Germinal center (tissue), 1 donor: ENCODE measurements at regions not wholly inside any gene's neighbourhood (a gene's known extent, or its start where the extent isn't known, plus 50 kb on each side); places are given as distances from the start of the nearest gene placed in this dataset.
"Not testable (repeated sequence)": the region's sequence is repeated elsewhere in the genome, so short reads cannot be mapped to it uniquely, and the experiment has no call there.

Experiments
- DNase-seq: peaks from one replicate; pipeline ENCODE4 v3.0.0; 2012; ENCODE audit warnings: mixed read lengths, low spot score

GRCh38 chr4:31370866-31371465, 650.8 kb downstream of the PCDH7 start:
- DNase-seq: peak; percentile 8

DNA sequence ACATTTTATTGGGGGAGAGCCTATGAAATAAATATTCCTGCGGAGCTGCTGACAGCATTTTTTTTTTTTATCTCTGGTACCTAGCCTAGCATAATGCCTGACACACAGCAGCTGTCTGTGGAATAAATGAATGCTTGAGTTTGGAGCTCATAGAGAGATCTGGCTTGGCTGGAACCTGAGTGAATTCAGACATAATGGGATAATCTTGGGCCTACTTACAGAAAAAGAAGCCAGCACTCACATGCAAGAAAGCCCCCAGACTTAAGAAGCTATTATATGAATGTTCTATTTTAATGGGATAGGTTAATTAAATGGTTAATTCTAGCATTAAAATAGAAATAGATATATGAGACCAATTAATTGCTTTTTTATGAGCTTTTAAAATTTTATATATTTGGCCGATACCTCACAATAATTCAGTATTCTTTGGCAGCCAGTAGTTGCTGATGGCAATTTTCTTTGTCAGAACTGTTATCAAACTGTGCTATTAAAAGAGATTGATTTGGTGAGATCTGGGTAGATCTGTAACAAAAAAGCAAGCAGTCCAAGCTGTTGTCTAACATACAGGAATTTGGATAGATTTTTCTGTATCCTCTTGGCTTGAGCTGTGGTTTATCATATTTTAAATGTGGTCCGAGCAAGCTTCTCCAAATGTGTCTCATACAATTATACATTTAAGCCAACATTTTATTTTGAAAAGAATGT, 654.2 kb downstream of the PCDH7 start:
- no peak for DNase-seq

GRCh38 chr4:31375936-31376335, 655.8 kb downstream of the PCDH7 start:
- DNase-seq: no peak

- no peak for DNase-seq
These were observed 659.2 kb downstream of the PCDH7 start for GRCh38 chr4:31379364-31379763.

GRCh38 chr4:31383767-31384166, 663.6 kb downstream of the PCDH7 start:
- no peak for DNase-seq

DNA sequence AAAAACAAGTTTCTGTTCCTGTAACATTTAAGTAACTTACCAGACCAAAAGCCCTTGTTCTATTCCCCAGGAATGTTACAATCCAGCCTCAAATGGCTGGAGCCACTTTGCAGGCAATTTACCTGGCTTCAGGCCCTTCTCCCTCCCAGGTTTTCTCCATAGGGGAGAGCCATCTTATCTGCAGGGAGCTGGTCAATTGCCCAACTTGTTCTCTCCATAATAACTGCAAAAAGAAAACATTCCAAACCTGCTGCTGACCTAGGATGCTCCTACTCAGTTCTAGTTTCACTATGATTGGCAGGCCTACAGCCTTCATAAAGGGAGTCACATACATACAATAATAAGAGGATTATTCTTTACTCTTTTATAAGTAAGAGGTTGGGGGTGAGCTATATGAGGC, 670.7 kb downstream of the PCDH7 start:
- DNase-seq: no peak

DNA sequence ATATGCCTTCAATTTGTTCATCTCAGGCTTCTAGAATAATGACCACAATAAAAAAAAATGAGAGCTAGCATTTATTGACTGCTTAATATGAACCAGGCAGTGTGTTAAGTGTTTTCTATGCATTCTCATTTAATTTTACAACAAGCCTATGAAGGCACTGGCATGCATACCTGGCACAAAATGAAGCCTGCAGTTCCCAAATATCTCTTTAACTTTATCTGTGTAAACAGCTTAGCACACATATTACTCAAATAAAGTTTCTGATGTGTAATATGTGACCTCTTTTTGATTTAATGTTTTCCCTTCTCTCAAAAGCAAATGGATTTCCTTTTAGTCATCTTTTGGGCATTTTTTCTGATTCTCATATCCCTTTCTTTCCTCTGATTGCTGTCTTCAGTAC, 671.8 kb downstream of the PCDH7 start:
- no peak for DNase-seq

DNA sequence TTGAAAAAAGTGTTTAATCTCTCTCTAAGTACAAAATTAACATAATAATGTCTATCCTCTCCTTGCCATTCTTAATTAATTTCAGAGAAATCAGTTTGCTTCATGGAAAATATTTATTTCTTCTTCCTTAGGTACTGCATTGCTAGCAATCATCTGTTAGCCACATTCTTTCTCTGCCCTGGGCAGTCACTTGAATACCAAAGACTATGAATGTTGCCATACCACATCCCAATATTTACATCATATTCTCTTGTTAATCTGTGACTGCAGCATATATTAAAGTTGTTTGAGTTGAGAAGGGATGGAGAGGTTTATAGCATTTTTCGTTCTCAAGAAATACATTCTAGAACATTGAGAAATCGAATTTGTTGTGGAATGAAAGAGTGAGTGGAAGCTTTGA, 672.8 kb downstream of the PCDH7 start:
- no peak for DNase-seq

- DNase-seq: no peak
These were observed 688.0 kb downstream of the PCDH7 start for GRCh38 chr4:31408121-31408520.

GRCh38 chr4:31411565-31411964, 691.4 kb downstream of the PCDH7 start:
- no peak for DNase-seq

DNA sequence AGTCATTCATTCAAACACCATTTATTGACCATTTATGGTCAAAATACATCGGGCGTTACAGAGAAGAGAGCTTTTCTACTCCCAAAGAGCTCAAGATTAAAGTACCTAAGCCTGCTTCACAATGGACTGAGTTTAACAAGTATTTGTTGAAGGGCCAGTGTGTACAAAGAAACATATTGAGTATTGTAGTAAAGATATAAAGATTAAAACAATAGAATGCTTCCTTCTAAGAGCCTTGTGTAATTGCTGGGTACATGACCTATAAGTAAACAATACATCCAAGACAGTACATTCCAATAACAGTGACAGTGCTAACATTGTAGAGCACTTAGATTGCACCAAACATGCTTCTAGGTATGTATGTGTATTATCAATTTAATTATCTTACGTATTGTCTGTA, 695.5 kb downstream of the PCDH7 start:
- DNase-seq: no peak

- DNase-seq: no peak
These were observed 696.3 kb downstream of the PCDH7 start for GRCh38 chr4:31416498-31416897.

DNA sequence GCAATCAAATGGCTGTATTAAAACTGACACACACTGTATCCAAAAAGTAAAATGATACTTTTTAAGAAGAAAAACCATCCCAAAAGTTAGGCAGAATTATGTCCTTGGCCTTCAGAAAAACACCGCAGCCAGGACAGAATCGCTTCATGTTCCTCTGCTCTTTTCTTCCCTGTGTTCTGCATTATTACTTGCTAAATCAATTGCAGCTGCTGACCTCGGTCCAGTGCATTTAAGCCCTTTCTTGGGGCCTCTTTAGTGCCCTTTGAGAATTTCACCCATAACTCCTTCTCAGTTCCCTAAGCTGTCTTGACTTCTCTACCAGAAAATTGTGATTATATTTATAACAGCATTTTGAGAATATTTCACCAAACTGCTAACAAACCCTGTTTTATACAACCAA, 696.9 kb downstream of the PCDH7 start:
- no peak for DNase-seq

DNA sequence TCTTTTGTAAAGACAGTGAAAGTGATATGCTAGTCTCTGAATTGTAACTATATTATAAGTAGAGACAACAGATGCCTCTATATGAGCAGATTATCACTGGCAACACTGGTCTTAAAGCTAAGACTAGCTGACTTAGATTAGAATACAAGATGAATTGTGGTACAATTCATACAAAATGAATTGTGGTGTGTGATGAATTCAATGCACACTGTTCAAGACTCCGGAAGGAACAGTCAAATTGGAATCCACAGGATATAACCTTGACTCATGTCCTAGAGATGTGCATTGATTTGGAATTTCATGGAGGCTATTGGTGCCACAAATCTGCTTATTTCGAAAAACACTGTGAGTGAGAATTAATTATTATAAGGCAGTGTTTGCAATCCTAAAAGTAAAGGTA, 701.8 kb downstream of the PCDH7 start:
- no peak for DNase-seq

- DNase-seq: no peak
These were observed 707.5 kb downstream of the PCDH7 start for GRCh38 chr4:31427691-31428090.

GRCh38 chr4:31442236-31442635, 722.1 kb downstream of the PCDH7 start:
- DNase-seq: no peak

DNA sequence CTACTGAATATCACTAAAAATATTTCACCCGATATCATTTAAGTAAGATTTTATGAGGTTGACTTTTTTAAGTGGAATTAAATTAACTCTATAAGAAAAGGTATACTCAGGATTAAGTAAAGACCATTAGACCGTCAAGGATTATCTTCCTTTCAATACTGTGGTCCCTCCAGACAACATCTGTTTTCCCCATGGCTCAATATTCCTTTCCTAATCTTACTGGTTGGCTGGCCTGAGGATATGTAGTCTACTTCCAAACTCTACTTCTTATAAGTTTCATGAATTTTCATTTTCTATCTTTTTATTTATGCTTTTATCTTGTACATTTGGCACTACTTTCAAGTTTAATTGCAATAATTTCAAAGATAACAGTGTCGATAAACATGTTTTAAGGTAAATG, 725.4 kb downstream of the PCDH7 start:
- no peak for DNase-seq

DNA sequence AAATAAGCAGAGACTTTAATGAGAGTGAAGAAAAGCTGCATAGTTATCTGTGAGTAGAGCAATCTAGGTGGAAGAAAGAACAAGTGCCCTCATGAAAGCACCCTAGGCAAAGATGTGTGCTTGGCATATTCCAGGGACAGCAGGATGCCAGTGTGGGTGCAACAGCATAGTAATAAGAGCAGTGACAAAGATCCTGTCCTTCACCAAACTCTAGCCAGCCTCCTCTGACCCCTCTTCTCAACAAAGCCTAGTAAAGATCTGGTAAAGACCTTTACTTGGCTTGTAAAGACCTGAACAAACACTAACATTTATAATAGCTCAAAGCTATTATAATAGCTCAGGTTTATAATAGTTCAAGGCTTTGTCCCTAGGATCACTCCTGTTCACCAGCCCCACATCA, 735.4 kb downstream of the PCDH7 start:
- DNase-seq: no peak

DNA sequence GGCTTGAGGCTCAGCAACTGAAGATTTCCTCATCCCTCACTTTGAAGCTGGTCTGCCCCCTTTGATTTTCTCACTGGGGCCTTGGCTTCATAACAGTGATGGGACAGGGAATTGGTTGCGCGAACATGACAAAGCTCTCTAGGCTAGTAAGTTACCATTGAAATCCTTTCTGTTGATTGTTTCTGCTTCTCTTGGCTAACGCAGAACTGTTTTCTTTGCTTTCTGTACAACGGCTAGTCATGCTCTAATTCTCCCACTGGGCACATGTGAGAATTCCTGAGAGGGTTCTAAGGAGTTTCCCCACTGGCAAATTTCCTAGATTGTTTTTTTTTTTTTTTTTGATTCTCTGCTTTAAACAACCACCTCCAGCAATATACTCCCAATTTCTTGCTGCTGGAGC, 738.6 kb downstream of the PCDH7 start:
- DNase-seq: no peak

- no peak for DNase-seq
These were observed 741.3 kb downstream of the PCDH7 start for GRCh38 chr4:31461421-31461820.

DNA sequence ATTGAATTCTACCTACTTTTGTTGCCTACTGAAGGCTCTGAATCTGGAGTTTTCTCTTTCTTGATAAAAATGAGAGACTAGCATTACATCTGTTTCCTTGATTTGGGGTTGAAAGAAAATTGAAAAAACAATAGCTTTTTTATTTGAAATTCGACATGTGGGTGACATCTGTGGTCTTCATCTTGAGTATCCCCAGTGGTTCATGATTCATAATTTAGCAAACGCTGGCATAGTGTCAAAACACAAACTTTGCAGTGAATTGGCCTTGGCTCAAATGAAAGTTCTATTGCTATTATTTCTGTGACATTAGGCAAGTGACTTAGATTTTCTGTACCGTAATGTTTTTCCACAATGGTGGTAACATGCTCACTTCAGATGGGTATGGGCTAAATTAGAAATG, 747.6 kb downstream of the PCDH7 start:
- DNase-seq: no peak

- DNase-seq: no peak
These were observed 754.1 kb downstream of the PCDH7 start for GRCh38 chr4:31474221-31474620.

- no peak for DNase-seq
These were observed 762.5 kb downstream of the PCDH7 start for GRCh38 chr4:31482691-31483090.

DNA sequence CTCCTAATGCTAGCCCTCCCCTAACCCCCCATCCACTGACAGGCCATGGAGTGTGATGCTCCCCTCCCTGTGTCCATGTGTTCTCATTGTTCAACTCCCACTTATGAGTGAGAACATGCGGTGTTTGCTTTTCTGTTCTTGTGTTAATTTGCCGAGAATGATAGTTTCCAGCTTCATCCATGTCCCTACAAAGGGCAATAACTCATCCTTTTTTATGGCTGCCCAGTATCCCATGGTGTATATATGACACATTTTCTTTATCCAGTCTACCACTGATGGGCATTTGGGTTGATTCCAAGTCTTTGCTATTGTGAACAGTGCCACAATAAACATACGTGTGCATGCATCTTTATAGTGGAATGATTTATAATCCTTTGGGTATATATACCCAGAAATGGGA, 779.0 kb downstream of the PCDH7 start:
- not testable (repeated sequence) for DNase-seq
